HEK293 (cell line): ENCODE measurements at regions not wholly inside any gene's neighbourhood (a gene's known extent, or its start where the extent isn't known, plus 50 kb on each side); places are given as distances from the start of the nearest gene placed in this dataset.

Experiments used
- CTCF ChIA-PET: fragments of 350-600 bp; formaldehyde crosslinking; extraction: SDS; loops from one replicate; lab custom pipeline; 2021; ENCODE audit warnings: antibody characterized with exemption; lab: Yijun Ruan, JAX
- POLR2A ChIA-PET: fragments of 300-600 bp; formaldehyde crosslinking; extraction: SDS; loops from one replicate; lab custom pipeline; 2020; ENCODE audit warnings: antibody characterized with exemption, inconsistent platforms; lab: Yijun Ruan, JAX
- H3K27ac ChIP-seq: fragments of 200-500 bp; sonication (Bioruptor generic); 2 replicates; pipeline ENCODE4 v1.5.1; 2014; ENCODE audit warnings: low read depth, low read length, control low read depth, inconsistent platforms; ENCODE audit errors: extremely low read depth
- H3K36me3 ChIP-seq, 2 experiments: fragments of 200-500 bp in 1 of 2; sonication (Bioruptor generic) in 1 of 2; 1 replicate in 1 of 2; 2 replicates in 1 of 2; pipeline ENCODE4 v1.5.1; 2014 to 2017; ENCODE audit warnings: inconsistent platforms in 2 of 2, low read length in 2 of 2; ENCODE audit not compliant: control insufficient read depth in 2 of 2, insufficient read depth in 1 of 2
- H3K4me1 ChIP-seq: fragments of 200-500 bp; sonication (Bioruptor generic); 2 replicates; pipeline ENCODE4 v1.5.1; 2014; ENCODE audit warnings: mild to moderate bottlenecking, low read length, inconsistent platforms; ENCODE audit not compliant: control insufficient read depth, insufficient read depth
- H3K4me3 ChIP-seq: 2 replicates; pipeline ENCODE4 v1.5.1; 2011; ENCODE audit warnings: low read depth, mild to moderate bottlenecking, control low read depth, low read length, moderate library complexity
- H3K9me3 ChIP-seq: fragments of 200-500 bp; sonication (Bioruptor generic); 2 replicates; pipeline ENCODE4 v1.5.1; 2014; ENCODE audit warnings: low read depth, low read length, inconsistent platforms; ENCODE audit not compliant: control insufficient read depth, insufficient read depth
- BCL11A ChIP-seq: fragments of 450-650 bp; formaldehyde crosslinking; IDR thresholded peaks from 2 replicates; pipeline ENCODE4 v1.5.1; 2016; ENCODE audit warnings: low read depth, missing biosample characterization, missing genetic modification characterization
- GFI1B ChIP-seq: fragments of 450-650 bp; formaldehyde crosslinking; IDR thresholded peaks from 2 replicates; pipeline ENCODE4 v1.5.1; 2016; ENCODE audit warnings: missing biosample characterization, missing genetic modification characterization
- HOXA7 ChIP-seq: sonication (generic); formaldehyde crosslinking; IDR thresholded peaks from 2 replicates; pipeline ENCODE4 v1.8.1; 2022; ENCODE audit warnings: missing genetic modification reagents, borderline replicate concordance
- HOXD13 ChIP-seq: sonication (generic); formaldehyde crosslinking; IDR thresholded peaks from 2 replicates; pipeline ENCODE4 v1.8.0; 2022; ENCODE audit warnings: missing genetic modification reagents, borderline replicate concordance
- KLF1 ChIP-seq: fragments of 450-650 bp; formaldehyde crosslinking; IDR thresholded peaks from 2 replicates; pipeline ENCODE4 v1.5.1; 2016; ENCODE audit warnings: missing biosample characterization, missing genetic modification characterization
- KLF10 ChIP-seq: fragments of 450-650 bp; IDR thresholded peaks from 2 replicates; pipeline ENCODE4 v1.5.1; 2018; ENCODE audit warnings: missing biosample characterization, mild to moderate bottlenecking, missing genetic modification characterization
- RBAK ChIP-seq: fragments of 450-650 bp; formaldehyde crosslinking; IDR thresholded peaks from 2 replicates; pipeline ENCODE4 v1.5.1; 2016; ENCODE audit warnings: missing biosample characterization, missing genetic modification characterization
- SP2 ChIP-seq: fragments of 450-650 bp; formaldehyde crosslinking; IDR thresholded peaks from 2 replicates; pipeline ENCODE4 v1.5.1; 2016; ENCODE audit warnings: missing biosample characterization, missing genetic modification characterization
- ZFHX2 ChIP-seq: fragments of 450-650 bp; formaldehyde crosslinking; conservative IDR thresholded peaks from 2 replicates; pipeline ENCODE4 v1.5.1; 2016; ENCODE audit warnings: missing biosample characterization, missing genetic modification characterization
- ZNF132 ChIP-seq: fragments of 450-650 bp; formaldehyde crosslinking; IDR thresholded peaks from 2 replicates; pipeline ENCODE4 v1.5.1; 2017; ENCODE audit warnings: missing biosample characterization, missing genetic modification characterization, borderline replicate concordance
- ZNF174 ChIP-seq: fragments of 450-650 bp; formaldehyde crosslinking; IDR thresholded peaks from 2 replicates; pipeline ENCODE4 v1.5.0; 2017; ENCODE audit warnings: missing biosample characterization, mild to moderate bottlenecking, missing genetic modification characterization
- ZNF202 ChIP-seq: fragments of 450-650 bp; formaldehyde crosslinking; IDR thresholded peaks from 2 replicates; pipeline ENCODE4 v1.5.1; 2016; ENCODE audit warnings: missing biosample characterization, missing genetic modification characterization, borderline replicate concordance
- ZNF221 ChIP-seq: fragments of 450-650 bp; formaldehyde crosslinking; IDR thresholded peaks from 2 replicates; pipeline ENCODE4 v1.5.1; 2017; ENCODE audit warnings: missing biosample characterization, missing genetic modification characterization, borderline replicate concordance
- ZNF248 ChIP-seq: fragments of 450-650 bp; formaldehyde crosslinking; IDR thresholded peaks from 2 replicates; pipeline ENCODE4 v1.5.1; 2017; ENCODE audit warnings: missing biosample characterization, missing genetic modification characterization
- ZNF366 ChIP-seq: fragments of 450-650 bp; formaldehyde crosslinking; conservative IDR thresholded peaks from 2 replicates; pipeline ENCODE4 v1.5.1; 2016; ENCODE audit warnings: missing biosample characterization, missing genetic modification characterization
- ZNF37A ChIP-seq: fragments of 450-650 bp; IDR thresholded peaks from 2 replicates; pipeline ENCODE4 v1.5.1; 2018; ENCODE audit warnings: missing biosample characterization, missing genetic modification characterization
- ZNF423 ChIP-seq: fragments of 450-650 bp; formaldehyde crosslinking; IDR thresholded peaks from 2 replicates; pipeline ENCODE4 v1.5.1; 2016; ENCODE audit warnings: missing biosample characterization, missing genetic modification characterization
- ZNF473 ChIP-seq: fragments of 450-650 bp; formaldehyde crosslinking; IDR thresholded peaks from 2 replicates; pipeline ENCODE4 v1.5.1; 2017; ENCODE audit warnings: missing biosample characterization, missing genetic modification characterization
- ZNF488 ChIP-seq: fragments of 450-650 bp; formaldehyde crosslinking; IDR thresholded peaks from 2 replicates; pipeline ENCODE4 v1.5.1; 2016; ENCODE audit warnings: missing biosample characterization, missing genetic modification characterization
- ZNF530 ChIP-seq: fragments of 450-650 bp; formaldehyde crosslinking; IDR thresholded peaks from 2 replicates; pipeline ENCODE4 v1.5.1; 2016; ENCODE audit warnings: low read depth, missing biosample characterization, missing genetic modification characterization
- ZNF621 ChIP-seq: fragments of 450-650 bp; formaldehyde crosslinking; IDR thresholded peaks from 2 replicates; pipeline ENCODE4 v1.5.1; 2017; ENCODE audit warnings: missing biosample characterization, missing genetic modification characterization
- ZNF645 ChIP-seq: fragments of 450-650 bp; formaldehyde crosslinking; IDR thresholded peaks from 2 replicates; pipeline ENCODE4; 2016; ENCODE audit warnings: missing biosample characterization, missing genetic modification characterization
- ZNF658 ChIP-seq: fragments of 450-650 bp; formaldehyde crosslinking; IDR thresholded peaks from 2 replicates; pipeline ENCODE4; 2016; ENCODE audit warnings: missing biosample characterization, missing genetic modification characterization
- ZNF76 ChIP-seq: fragments of 450-650 bp; formaldehyde crosslinking; IDR thresholded peaks from 2 replicates; pipeline ENCODE4; 2016; ENCODE audit warnings: low read depth, missing biosample characterization, missing genetic modification characterization, borderline replicate concordance
- TF ChIP-seq, protein P1 (sequence below): fragments of 450-650 bp; formaldehyde crosslinking; IDR thresholded peaks from 2 replicates; pipeline ENCODE4 v1.5.1; 2016; ENCODE audit warnings: missing biosample characterization, missing genetic modification characterization
- TF ChIP-seq, protein P2 (sequence below): fragments of 450-650 bp; formaldehyde crosslinking; IDR thresholded peaks from 2 replicates; pipeline ENCODE4 v1.5.1; 2017; ENCODE audit warnings: missing biosample characterization, missing genetic modification characterization

DNA sequence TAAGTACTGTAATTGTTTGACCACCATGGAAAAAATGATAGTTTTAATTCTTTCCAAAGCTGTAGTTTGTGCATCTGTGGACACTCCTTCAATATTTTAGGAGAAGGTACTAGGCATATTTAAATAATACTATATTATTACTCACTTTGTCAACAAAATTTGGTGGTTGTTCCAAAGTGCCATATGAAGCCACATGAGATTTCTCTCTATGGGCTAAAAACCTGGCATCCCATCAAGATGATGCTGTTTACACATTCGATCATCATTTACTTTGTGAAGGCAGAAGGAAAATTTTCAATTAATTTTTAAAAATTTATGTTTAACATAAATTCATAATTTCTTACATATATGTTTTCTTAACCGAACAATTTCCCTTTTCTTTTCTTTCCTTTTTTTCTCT lies 502.6 kb upstream of the JAG1 start (continued):
- no peak for TF ChIP-seq BCL11A (tag by site-specific recombination)
- no peak for TF ChIP-seq RBAK (tag by site-specific recombination)
- TF ChIP-seq HOXA7 (CRISPR knock-in tag) = no peak
- TF ChIP-seq ZNF174 (tag by site-specific recombination) = no peak
- no peak for TF ChIP-seq ZNF202
- TF ChIP-seq ZNF621 = no peak
- TF ChIP-seq ZNF76 (tag by site-specific recombination) = no peak
- TF ChIP-seq, protein P1, sequence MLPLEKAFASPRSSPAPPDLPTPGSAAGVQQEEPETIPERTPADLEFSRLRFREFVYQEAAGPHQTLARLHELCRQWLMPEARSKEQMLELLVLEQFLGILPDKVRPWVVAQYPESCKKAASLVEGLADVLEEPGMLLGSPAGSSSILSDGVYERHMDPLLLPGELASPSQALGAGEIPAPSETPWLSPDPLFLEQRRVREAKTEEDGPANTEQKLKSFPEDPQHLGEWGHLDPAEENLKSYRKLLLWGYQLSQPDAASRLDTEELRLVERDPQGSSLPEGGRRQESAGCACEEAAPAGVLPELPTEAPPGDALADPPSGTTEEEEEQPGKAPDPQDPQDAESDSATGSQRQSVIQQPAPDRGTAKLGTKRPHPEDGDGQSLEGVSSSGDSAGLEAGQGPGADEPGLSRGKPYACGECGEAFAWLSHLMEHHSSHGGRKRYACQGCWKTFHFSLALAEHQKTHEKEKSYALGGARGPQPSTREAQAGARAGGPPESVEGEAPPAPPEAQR (tag by site-specific recombination) = no peak
- TF ChIP-seq ZNF366 = no peak

GRCh38 chr20:11178946-11179654 lies 505.3 kb upstream of the JAG1 start:
- H3K27ac ChIP-seq = no peak overlapping the region
- POLR2A ChIA-PET = no interaction called here

More at GRCh38 chr20:11178946-11179654, 505.3 kb upstream of the JAG1 start:
- TF ChIP-seq ZNF423 (no peak), KLF10 (tag by site-specific recombination) (no peak), ZNF645 (tag by site-specific recombination) (no peak), ZNF248 (tag by site-specific recombination) (no peak), ZNF530 (no peak), SP2 (no peak), ZFHX2 (tag by site-specific recombination) (no peak), ZNF658 (tag by site-specific recombination) (no peak), ZNF221 (tag by site-specific recombination) (no peak), GFI1B (tag by site-specific recombination) (no peak), ZNF37A (tag by site-specific recombination) (no peak), HOXD13 (CRISPR knock-in tag) (no peak), ZNF132 (no peak), ZNF488 (tag by site-specific recombination) (no peak), ZNF473 (tag by site-specific recombination) (no peak), KLF1 (tag by site-specific recombination) (no peak)
- TF ChIP-seq, protein P2, sequence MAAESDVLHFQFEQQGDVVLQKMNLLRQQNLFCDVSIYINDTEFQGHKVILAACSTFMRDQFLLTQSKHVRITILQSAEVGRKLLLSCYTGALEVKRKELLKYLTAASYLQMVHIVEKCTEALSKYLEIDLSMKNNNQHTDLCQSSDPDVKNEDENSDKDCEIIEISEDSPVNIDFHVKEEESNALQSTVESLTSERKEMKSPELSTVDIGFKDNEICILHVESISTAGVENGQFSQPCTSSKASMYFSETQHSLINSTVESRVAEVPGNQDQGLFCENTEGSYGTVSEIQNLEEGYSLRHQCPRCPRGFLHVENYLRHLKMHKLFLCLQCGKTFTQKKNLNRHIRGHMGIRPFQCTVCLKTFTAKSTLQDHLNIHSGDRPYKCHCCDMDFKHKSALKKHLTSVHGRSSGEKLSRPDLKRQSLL (tag by site-specific recombination) = no peak
- TF ChIP-seq, protein P1 (tag by site-specific recombination) = no peak
- TF ChIP-seq, all 188 proteins: peak for 0
- Histone ChIP-seq H3K9me3 (no peaks in the 10 kb centered on the region), H3K36me3 (no peaks in the 10 kb centered on the region), H3K4me1 (no peaks in the 10 kb centered on the region), H3K4me3 (no peak overlapping the region)
- CTCF ChIA-PET = interaction anchor here (1.5 kb wide), 1 partner anchor 26 kb away, joined by 6 read pairs; no protein-coding TSS in a partner anchor
